ENCODE measurements at regions not wholly inside any gene's neighbourhood (a gene's known extent, or its start where the extent isn't known, plus 50 kb on each side); places are given as distances from the start of the nearest gene placed in this dataset.

DNA sequence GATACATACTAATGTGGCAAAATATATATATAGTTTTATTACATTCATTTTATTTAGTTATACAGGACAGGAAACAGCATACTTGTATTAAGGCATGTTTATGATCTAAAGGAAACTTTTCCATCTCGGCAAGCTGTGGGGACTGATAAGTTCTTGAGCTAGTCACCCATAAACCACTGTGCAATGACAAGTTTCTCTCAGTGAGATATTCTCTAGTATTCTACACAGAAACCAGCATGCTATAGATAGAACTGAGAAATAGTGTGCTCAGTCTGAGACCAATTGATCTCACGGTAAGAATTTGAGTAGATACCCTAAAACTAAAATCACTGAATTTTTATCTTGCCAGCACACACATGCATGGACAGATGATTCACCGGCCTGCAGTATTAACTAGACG, 717.6 kb upstream of the NOVA1 start:
- Histone ChIP-seq H3K9me3 (ENCODE audit: severe bottlenecking) (no peaks in the 10 kb centered on the region), H3K36me3 (ENCODE audit: low read depth) (no peaks in the 10 kb centered on the region; the same call in 1 of the 2 replicates), H3K27ac (ENCODE audit: poor library complexity, severe bottlenecking) (no peak overlapping the region), H3K4me1 (ENCODE audit: insufficient read depth, poor library complexity, severe bottlenecking) (peaks cover under 1% of the 10 kb centered on the region), H3K4me3 (ENCODE audit: severe bottlenecking) (no peak overlapping the region), H3K27me3 (ENCODE audit: insufficient read depth, poor library complexity, severe bottlenecking) (peaks cover 6% of the 10 kb centered on the region)
- TF ChIP-seq, protein P1, sequence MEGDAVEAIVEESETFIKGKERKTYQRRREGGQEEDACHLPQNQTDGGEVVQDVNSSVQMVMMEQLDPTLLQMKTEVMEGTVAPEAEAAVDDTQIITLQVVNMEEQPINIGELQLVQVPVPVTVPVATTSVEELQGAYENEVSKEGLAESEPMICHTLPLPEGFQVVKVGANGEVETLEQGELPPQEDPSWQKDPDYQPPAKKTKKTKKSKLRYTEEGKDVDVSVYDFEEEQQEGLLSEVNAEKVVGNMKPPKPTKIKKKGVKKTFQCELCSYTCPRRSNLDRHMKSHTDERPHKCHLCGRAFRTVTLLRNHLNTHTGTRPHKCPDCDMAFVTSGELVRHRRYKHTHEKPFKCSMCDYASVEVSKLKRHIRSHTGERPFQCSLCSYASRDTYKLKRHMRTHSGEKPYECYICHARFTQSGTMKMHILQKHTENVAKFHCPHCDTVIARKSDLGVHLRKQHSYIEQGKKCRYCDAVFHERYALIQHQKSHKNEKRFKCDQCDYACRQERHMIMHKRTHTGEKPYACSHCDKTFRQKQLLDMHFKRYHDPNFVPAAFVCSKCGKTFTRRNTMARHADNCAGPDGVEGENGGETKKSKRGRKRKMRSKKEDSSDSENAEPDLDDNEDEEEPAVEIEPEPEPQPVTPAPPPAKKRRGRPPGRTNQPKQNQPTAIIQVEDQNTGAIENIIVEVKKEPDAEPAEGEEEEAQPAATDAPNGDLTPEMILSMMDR (IDR thresholded peaks at IDR 0.05; ENCODE audit: poor library complexity, severe bottlenecking) = no peak
- ATAC-seq (ENCODE audit: low read depth) (no peak), DNase-seq (ENCODE audit: low spot score) (no peak)

DNA sequence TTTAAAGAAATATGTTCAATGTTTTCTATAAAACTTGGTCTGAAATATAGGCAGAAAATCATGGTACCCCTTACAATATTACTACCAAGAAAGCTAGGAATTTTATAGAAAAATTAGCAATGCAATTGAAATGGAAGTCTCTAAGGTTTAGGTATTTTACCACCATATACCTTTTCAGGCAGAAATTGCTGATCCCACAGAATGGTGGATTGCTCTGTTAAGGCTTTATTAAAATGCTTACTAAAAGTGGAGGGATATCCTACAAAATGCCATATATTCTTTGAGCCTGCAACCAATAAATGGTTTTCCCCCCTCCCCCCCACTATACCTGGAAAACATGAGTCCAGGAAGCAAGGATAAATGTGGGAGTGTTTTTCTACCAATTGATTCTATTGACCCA, 718.1 kb upstream of the NOVA1 start:
- no peak overlapping the region for H3K27ac ChIP-seq (ENCODE audit: poor library complexity, severe bottlenecking)
- H3K4me1 ChIP-seq (ENCODE audit: insufficient read depth, poor library complexity, severe bottlenecking) = peaks cover 4% of the 10 kb centered on the region
- H3K4me3 ChIP-seq (ENCODE audit: severe bottlenecking) = no peak overlapping the region
- TF ChIP-seq, protein P1 (IDR thresholded peaks at IDR 0.05; ENCODE audit: poor library complexity, severe bottlenecking) = no peak
- no peak for DNase-seq (ENCODE audit: low spot score)
- no peaks in the 10 kb centered on the region for H3K9me3 ChIP-seq (ENCODE audit: severe bottlenecking)
- H3K27me3 ChIP-seq (ENCODE audit: insufficient read depth, poor library complexity, severe bottlenecking) = peaks cover 6% of the 10 kb centered on the region
- H3K36me3 ChIP-seq (ENCODE audit: low read depth) = no peaks in the 10 kb centered on the region; the same call in 1 of the 2 replicates
- ATAC-seq (ENCODE audit: low read depth) = no peak

DNA sequence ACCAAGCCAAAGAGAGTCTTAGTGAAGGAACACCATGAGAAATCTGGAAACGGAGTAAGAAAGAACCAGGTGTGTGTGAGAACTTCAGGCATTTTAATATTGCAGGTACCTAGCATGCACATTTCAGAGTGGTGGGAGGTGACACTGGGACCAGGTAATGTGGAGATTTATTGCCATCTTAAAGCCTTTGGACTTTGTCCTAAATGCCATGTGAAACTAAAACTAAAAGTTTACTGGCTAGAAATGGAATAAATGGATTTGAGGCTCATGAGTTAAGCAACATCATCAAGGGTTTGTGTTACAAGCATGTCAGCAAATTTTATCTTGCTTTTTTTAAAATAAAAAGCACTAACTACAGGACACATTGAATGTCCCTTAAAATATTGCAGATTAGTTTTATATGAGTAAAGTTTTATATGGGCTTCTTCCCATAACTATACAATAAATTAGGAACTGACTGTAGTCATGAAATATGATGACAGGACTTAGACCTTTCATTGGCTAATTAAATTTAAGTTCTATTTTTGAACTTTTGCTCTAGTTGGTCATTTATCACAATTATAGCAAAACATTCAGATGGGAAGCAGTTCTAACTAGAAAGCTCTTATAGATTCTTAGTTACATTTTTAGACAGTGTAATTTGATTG, 721.1 kb upstream of the NOVA1 start:
- DNase-seq (ENCODE audit: low spot score) (no peak), ATAC-seq (ENCODE audit: low read depth) (no peak)
- no peaks in the 10 kb centered on the region; the same call in 1 of the 2 replicates for H3K36me3 ChIP-seq (ENCODE audit: low read depth)
- H3K4me1 ChIP-seq (ENCODE audit: insufficient read depth, poor library complexity, severe bottlenecking) = peaks cover 4% of the 10 kb centered on the region
- no peaks in the 10 kb centered on the region for H3K9me3 ChIP-seq (ENCODE audit: severe bottlenecking)
- peaks cover 6% of the 10 kb centered on the region for H3K27me3 ChIP-seq (ENCODE audit: insufficient read depth, poor library complexity, severe bottlenecking)
- no peak overlapping the region for H3K4me3 ChIP-seq (ENCODE audit: severe bottlenecking)
- TF ChIP-seq, protein P1 (IDR thresholded peaks at IDR 0.05; ENCODE audit: poor library complexity, severe bottlenecking) = no peak
- H3K27ac ChIP-seq (ENCODE audit: poor library complexity, severe bottlenecking) = no peak overlapping the region

DNA sequence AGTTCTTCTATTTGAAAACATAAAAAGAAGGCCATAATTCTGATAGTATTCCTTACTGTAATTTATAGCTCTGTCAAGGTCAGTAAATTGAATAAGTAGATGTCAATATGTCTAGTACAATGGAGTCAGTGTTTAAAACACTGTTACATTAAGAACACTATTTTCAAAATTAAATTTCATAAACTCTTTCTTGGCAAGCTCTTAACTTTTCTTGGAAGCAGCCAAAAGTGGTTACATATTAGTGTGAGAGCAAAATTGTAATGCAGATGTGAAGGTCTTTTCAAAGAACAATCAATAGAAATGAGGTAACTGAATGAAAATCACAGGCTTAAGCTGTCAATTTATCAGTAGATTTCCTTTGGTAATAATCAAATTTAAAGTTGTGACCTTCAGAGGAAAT, 722.4 kb upstream of the NOVA1 start:
- DNase-seq (ENCODE audit: low spot score) (no peak), ATAC-seq (ENCODE audit: low read depth) (no peak)
- peaks cover 4% of the 10 kb centered on the region for H3K4me1 ChIP-seq (ENCODE audit: insufficient read depth, poor library complexity, severe bottlenecking)
- peaks cover 6% of the 10 kb centered on the region for H3K27me3 ChIP-seq (ENCODE audit: insufficient read depth, poor library complexity, severe bottlenecking)
- H3K9me3 ChIP-seq (ENCODE audit: severe bottlenecking) = peaks cover 7% of the 10 kb centered on the region
- TF ChIP-seq, protein P1 (IDR thresholded peaks at IDR 0.05; ENCODE audit: poor library complexity, severe bottlenecking) = no peak
- no peak overlapping the region for H3K4me3 ChIP-seq (ENCODE audit: severe bottlenecking)
- H3K27ac ChIP-seq (ENCODE audit: poor library complexity, severe bottlenecking) = no peak overlapping the region
- H3K36me3 ChIP-seq (ENCODE audit: low read depth) = no peaks in the 10 kb centered on the region; the same call in 1 of the 2 replicates

DNA sequence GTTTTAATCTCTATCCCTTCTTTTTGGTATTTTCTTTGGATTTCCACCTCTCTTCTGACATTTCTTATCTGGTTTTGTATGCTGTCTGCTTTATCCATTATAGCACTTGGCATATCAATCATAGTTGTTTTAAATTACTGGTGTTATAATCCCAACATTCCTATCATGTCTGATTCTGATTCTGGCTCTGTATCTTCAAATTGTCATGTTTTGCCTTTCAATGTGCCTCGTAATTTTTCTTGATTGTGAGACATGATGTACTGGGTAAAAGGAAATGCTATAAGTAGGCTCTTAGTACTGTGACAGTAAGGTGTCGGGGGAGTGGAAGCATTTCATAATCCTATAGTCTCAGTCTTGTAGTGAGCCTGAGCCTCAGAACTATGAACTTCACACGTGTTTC, 729.3 kb upstream of the NOVA1 start:
- no peak for DNase-seq (ENCODE audit: low spot score)
- Histone ChIP-seq H3K27ac (ENCODE audit: poor library complexity, severe bottlenecking) (no peak overlapping the region), H3K36me3 (ENCODE audit: low read depth) (no peaks in the 10 kb centered on the region), H3K9me3 (ENCODE audit: severe bottlenecking) (peaks cover 11% of the 10 kb centered on the region), H3K27me3 (ENCODE audit: insufficient read depth, poor library complexity, severe bottlenecking) (peaks cover 18% of the 10 kb centered on the region), H3K4me3 (ENCODE audit: severe bottlenecking) (no peak overlapping the region), H3K4me1 (ENCODE audit: insufficient read depth, poor library complexity, severe bottlenecking) (no peaks in the 10 kb centered on the region)
- TF ChIP-seq, protein P1 (IDR thresholded peaks at IDR 0.05; ENCODE audit: poor library complexity, severe bottlenecking) = no peak
- no peak for ATAC-seq (ENCODE audit: low read depth)
